Kidney (tissue), 13 donors: ENCODE measurements at regions not wholly inside any gene's neighbourhood (a gene's known extent, or its start where the extent isn't known, plus 50 kb on each side); places are given as distances from the start of the nearest gene placed in this dataset.
"Not testable (repeated sequence)": the region's sequence is repeated elsewhere in the genome, so short reads cannot be mapped to it uniquely, and the experiment has no call there.

Source experiments
- DNase-seq, 5 donors: peaks; one replicate each; pipeline ENCODE4 v3.0.0-alpha.2; 2013 to 2020
- FAIRE-seq: peaks from 2 replicates; lab custom pipeline; 2012; peaks lifted over from hg19 to GRCh38; lab: Jason Lieb, UNC
- H3K27ac ChIP-seq, 2 donors: one replicate each; pipeline ENCODE4 v1.7.0; 2013; ENCODE audit warnings: low read depth in 2 of 2, low read length in 2 of 2, inconsistent platforms in 1 of 2
- H3K27me3 ChIP-seq: one replicate; pipeline ENCODE4 v1.7.1; 2013; ENCODE audit warnings: low read length, inconsistent platforms; ENCODE audit not compliant: control insufficient read depth, insufficient read depth
- H3K36me3 ChIP-seq, 3 donors: one replicate each; pipeline versions ENCODE4 v1.7.0 to v1.7.1; 2013; ENCODE audit warnings: low read length in 3 of 3, control low read depth in 1 of 3, inconsistent platforms in 1 of 3; ENCODE audit not compliant: insufficient read depth in 3 of 3, control insufficient read depth in 2 of 3
- H3K4me1 ChIP-seq, 3 donors: one replicate each; pipeline versions ENCODE4 v1.7.0 to v1.7.1; 2013; ENCODE audit warnings: low read length in 3 of 3, inconsistent platforms in 1 of 3, low read depth in 1 of 3; ENCODE audit not compliant: control insufficient read depth in 2 of 3, insufficient read depth in 2 of 3
- H3K4me3 ChIP-seq, 3 donors: one replicate each; pipeline versions ENCODE4 v1.7.0 to v1.8.1; 2013; ENCODE audit warnings: low read length in 3 of 3, control low read depth in 1 of 3, inconsistent platforms in 1 of 3
- H3K9ac ChIP-seq, 3 donors: one replicate each; pipeline versions ENCODE4 v1.7.0 to v1.7.1; 2013; ENCODE audit warnings: low read length in 3 of 3, control low read depth in 1 of 3, inconsistent platforms in 1 of 3
- H3K9me3 ChIP-seq, 3 donors: one replicate each; pipeline versions ENCODE4 v1.7.0 to v1.7.1; 2013; ENCODE audit warnings: low read length in 3 of 3, control low read depth in 1 of 3, inconsistent platforms in 1 of 3; ENCODE audit not compliant: control insufficient read depth in 2 of 3, insufficient read depth in 1 of 3
- CTCF ChIP-seq: IDR thresholded peaks from 3 replicates; pipeline ENCODE4 v1.5.1; 2012; ENCODE audit warnings: mild to moderate bottlenecking, moderate library complexity, borderline replicate concordance; ENCODE audit not compliant: insufficient read depth; ENCODE audit errors: extremely low read depth
- intact Hi-C: fragments of 100-400 bp; cut with DNase I; formaldehyde crosslinking; loops from one replicate; pipeline ENCODE4 v1.11.1; 2022
- donor health status: control.
- donor health status: control.
- donor health status: control.
- donor health status: control.
- donor health status: control.
- donor health status: DM: yes; HTN: yes; CAD: no.
- donor health status: Normal renal cell carcinoma (clear cell type).

GRCh38 chr5:124504081-124504916, 242.1 kb downstream of the ZNF608 start:
- H3K4me3 ChIP-seq = no peak overlapping the region
- H3K4me1 ChIP-seq = no peaks in the 10 kb centered on the region
- intact Hi-C loops = no loop called here
- FAIRE-seq = no peak
- no peak for TF ChIP-seq CTCF
- no peaks in the 10 kb centered on the region for H3K9me3 ChIP-seq
- H3K9ac ChIP-seq = no peak overlapping the region
- H3K27ac ChIP-seq = no peak overlapping the region
- peak in 1 of 5 donors; percentile 21 for DNase-seq
- H3K27me3 ChIP-seq = no peaks in the 10 kb centered on the region
- H3K36me3 ChIP-seq = no peaks in the 10 kb centered on the region

- H3K27me3 ChIP-seq = no peaks in the 10 kb centered on the region
- intact Hi-C loops = no loop called here
- DNase-seq (no peak), FAIRE-seq (no peak)
- no peak overlapping the region for H3K9ac ChIP-seq
- no peaks in the 10 kb centered on the region for H3K4me1 ChIP-seq
- no peak for TF ChIP-seq CTCF
- H3K36me3 ChIP-seq = no peaks in the 10 kb centered on the region
- no peak overlapping the region for H3K4me3 ChIP-seq
- H3K9me3 ChIP-seq = no peaks in the 10 kb centered on the region
- no peak overlapping the region for H3K27ac ChIP-seq
These were observed 243.9 kb downstream of the ZNF608 start for GRCh38 chr5:124502551-124502950.

GRCh38 chr5:124499818-124500217, 246.6 kb downstream of the ZNF608 start:
- H3K9me3 ChIP-seq, DNase-seq, intact Hi-C loops, H3K4me1 ChIP-seq, H3K27me3 ChIP-seq, H3K9ac ChIP-seq, H3K27ac ChIP-seq, FAIRE-seq, H3K36me3 ChIP-seq, H3K4me3 ChIP-seq: not testable (repeated sequence)

GRCh38 chr5:124496968-124497367, 249.5 kb downstream of the ZNF608 start:
- FAIRE-seq, H3K9me3 ChIP-seq, H3K27me3 ChIP-seq, H3K27ac ChIP-seq, H3K4me3 ChIP-seq, intact Hi-C loops, H3K9ac ChIP-seq, DNase-seq, H3K36me3 ChIP-seq, H3K4me1 ChIP-seq: not testable (repeated sequence)
